Mesodermal cell (in vitro differentiated cells): ENCODE measurements at regions not wholly inside any gene's neighbourhood (a gene's known extent, or its start where the extent isn't known, plus 50 kb on each side); places are given as distances from the start of the nearest gene placed in this dataset.
"Not testable (repeated sequence)": the region's sequence is repeated elsewhere in the genome, so short reads cannot be mapped to it uniquely, and the experiment has no call there.

Experiments used
- H3K27ac ChIP-seq: 2 replicates; pipeline ENCODE4 v1.7.0; 2013; ENCODE audit warnings: mild to moderate bottlenecking, low read depth, low read length, moderate library complexity; ENCODE audit not compliant: severe bottlenecking
- H3K36me3 ChIP-seq: 2 replicates; pipeline ENCODE4 v1.7.1; 2013; ENCODE audit warnings: mild to moderate bottlenecking, low read length, moderate library complexity; ENCODE audit not compliant: control insufficient read depth, insufficient read depth
- H3K4me1 ChIP-seq: one replicate; pipeline ENCODE4 v1.7.1; 2013; ENCODE audit warnings: mild to moderate bottlenecking, low read length; ENCODE audit not compliant: insufficient read depth, control insufficient read depth, poor library complexity, severe bottlenecking
- H3K4me3 ChIP-seq: 2 replicates; pipeline ENCODE4 v1.7.0; 2013; ENCODE audit warnings: low read length, control low read depth, mild to moderate bottlenecking; ENCODE audit not compliant: insufficient read depth, poor library complexity, severe bottlenecking; ENCODE audit errors: extremely low read depth
- H3K9me3 ChIP-seq: 2 replicates; pipeline ENCODE4 v1.7.1; 2013; ENCODE audit warnings: mild to moderate bottlenecking, low read length, moderate library complexity; ENCODE audit not compliant: control insufficient read depth
- WGBS, 2 experiments: methylation state at CpG; one replicate each; pipeline ENCODE4 v1.1.5; 2013; ENCODE audit warnings: missing lambda C conversion rate in 2 of 2; ENCODE audit not compliant: insufficient coverage in 2 of 2; 5-methylcytosine and 5-hydroxymethylcytosine counted together

- not testable (repeated sequence) for H3K9me3 ChIP-seq, H3K4me1 ChIP-seq, H3K36me3 ChIP-seq, H3K4me3 ChIP-seq, H3K27ac ChIP-seq
- 82 to 94% methylated on average over 5 to 7 of the region's 18 CpGs for WGBS, 2 experiments
Observed at GRCh38 chr2:111577154-111577885, 306.7 kb downstream of the ANAPC1 start.

- H3K27ac ChIP-seq, H3K36me3 ChIP-seq, H3K9me3 ChIP-seq, H3K4me3 ChIP-seq, H3K4me1 ChIP-seq: not testable (repeated sequence)
- WGBS, 2 experiments, result 100% methylated on average over 3 of the region's 10 CpGs; no CpG with 5 or more reads in 1 of the 2 experiments
Observed at GRCh38 chr2:111579500-111580134, 304.4 kb downstream of the ANAPC1 start.

GRCh38 chr2:111580616-111581015 lies 303.4 kb downstream of the ANAPC1 start:
- not testable (repeated sequence) for H3K36me3 ChIP-seq, H3K4me1 ChIP-seq, H3K9me3 ChIP-seq, H3K27ac ChIP-seq, H3K4me3 ChIP-seq
- WGBS, 2 experiments, result no CpG with 5 or more reads among the region's 6 CpGs

- not testable (repeated sequence) for H3K36me3 ChIP-seq, H3K4me3 ChIP-seq, H3K9me3 ChIP-seq, H3K4me1 ChIP-seq, H3K27ac ChIP-seq
- WGBS, 2 experiments, result 86 to 97% methylated on average over 2 to 3 of the region's 6 CpGs
Observed at GRCh38 chr2:111582090-111582489, 301.9 kb downstream of the ANAPC1 start.

DNA sequence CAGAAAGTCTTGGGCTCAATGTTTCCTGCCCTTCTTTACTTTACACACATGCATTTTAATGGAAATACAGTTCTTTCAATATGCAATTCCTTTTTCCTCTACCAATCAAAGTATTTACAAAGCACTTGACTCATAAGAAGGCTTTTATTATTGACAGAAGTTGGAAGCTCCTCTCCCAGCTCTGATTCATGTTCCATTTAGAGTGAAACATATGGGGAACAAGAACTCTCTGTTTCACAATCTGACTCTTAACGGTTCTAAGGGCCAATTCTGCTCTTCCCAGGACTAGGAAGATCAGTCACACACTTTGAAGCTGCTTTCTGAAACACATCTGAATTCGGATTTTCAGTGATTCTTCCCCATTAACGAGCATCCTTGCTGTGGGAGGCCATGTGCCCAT lies 300.5 kb downstream of the ANAPC1 start:
- H3K4me1 ChIP-seq, H3K4me3 ChIP-seq, H3K9me3 ChIP-seq, H3K27ac ChIP-seq, H3K36me3 ChIP-seq: not testable (repeated sequence)
- WGBS, 2 experiments, result no CpG with 5 or more reads among the region's 3 CpGs

DNA sequence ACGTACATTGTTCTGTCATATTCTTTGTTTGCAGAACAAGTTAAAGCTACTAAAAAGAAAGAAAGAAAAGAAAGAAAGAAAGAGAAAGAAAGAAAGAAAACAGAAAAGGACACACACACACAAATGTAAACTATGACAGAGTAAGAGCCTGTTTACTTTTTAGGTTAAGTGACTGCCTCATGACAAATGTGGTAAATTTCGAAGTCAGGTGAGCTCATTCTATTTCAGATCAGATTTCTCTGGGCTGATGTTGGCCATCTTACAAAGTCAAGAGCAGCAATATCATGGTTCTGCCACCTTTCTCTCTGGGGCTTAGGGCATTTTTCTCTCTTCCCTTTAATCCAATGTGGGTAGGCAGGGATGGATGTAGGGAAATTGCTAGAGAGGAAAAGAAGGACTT lies 299.5 kb downstream of the ANAPC1 start:
- not testable (repeated sequence) for H3K4me3 ChIP-seq, H3K36me3 ChIP-seq, H3K9me3 ChIP-seq, H3K27ac ChIP-seq, H3K4me1 ChIP-seq
- WGBS, 2 experiments, result no CpG with 5 or more reads among the region's 2 CpGs

- not testable (repeated sequence) for H3K4me1 ChIP-seq, H3K27ac ChIP-seq, H3K36me3 ChIP-seq, H3K9me3 ChIP-seq, H3K4me3 ChIP-seq
- 86 to 100% methylated on average over 1 of the region's 6 CpGs for WGBS, 2 experiments
Observed at GRCh38 chr2:111584950-111585349, 299.0 kb downstream of the ANAPC1 start.

DNA sequence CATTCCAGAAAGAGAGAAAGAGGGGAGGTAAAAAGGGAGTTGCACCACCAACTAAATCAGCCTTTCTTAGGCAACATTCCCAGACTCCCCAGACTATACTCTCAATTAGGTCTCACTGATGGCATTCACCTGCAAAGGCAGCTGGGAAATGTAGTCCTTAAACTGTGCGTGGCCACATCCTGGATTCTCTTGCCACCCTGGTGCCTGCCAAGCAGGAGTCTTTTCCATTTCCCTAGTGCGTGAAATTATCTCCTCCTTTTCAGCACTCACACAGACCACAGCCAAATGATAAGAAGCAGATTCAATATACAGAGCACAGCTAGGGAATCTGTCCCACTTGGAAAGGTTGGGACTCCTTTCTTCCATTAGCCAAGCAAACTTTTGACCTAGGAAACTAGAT lies 298.0 kb downstream of the ANAPC1 start:
- not testable (repeated sequence) for H3K36me3 ChIP-seq, H3K4me3 ChIP-seq, H3K4me1 ChIP-seq, H3K27ac ChIP-seq, H3K9me3 ChIP-seq
- no CpG with 5 or more reads among the region's 2 CpGs for WGBS, 2 experiments

DNA sequence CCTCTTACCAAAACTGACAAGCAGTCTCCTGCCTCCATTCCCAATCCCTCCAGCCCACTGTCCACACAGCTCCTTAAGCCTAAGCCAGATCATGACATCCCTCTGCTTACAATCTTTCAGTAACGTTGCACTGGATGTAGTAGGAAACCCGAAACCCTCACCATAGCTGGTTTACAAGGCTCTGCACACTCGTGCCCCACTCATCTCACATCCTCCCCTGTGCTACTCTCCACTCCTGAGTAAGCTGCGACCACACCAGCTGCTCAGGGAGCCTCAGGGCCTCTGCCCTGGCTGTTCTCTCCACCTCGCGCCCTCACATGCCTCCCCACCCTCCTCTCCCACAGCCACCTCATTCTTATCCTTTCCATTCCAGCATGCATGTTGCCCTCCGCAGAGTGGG lies 288.9 kb downstream of the ANAPC1 start:
- not testable (repeated sequence) for H3K4me1 ChIP-seq, H3K27ac ChIP-seq, H3K36me3 ChIP-seq, H3K4me3 ChIP-seq, H3K9me3 ChIP-seq
- WGBS, 2 experiments, result no CpG with 5 or more reads among the region's 7 CpGs

GRCh38 chr2:111596808-111597705 lies 286.9 kb downstream of the ANAPC1 start:
- not testable (repeated sequence) for H3K36me3 ChIP-seq, H3K27ac ChIP-seq, H3K9me3 ChIP-seq, H3K4me1 ChIP-seq, H3K4me3 ChIP-seq
- no CpG with 5 or more reads among the region's 4 CpGs for WGBS, 2 experiments

DNA sequence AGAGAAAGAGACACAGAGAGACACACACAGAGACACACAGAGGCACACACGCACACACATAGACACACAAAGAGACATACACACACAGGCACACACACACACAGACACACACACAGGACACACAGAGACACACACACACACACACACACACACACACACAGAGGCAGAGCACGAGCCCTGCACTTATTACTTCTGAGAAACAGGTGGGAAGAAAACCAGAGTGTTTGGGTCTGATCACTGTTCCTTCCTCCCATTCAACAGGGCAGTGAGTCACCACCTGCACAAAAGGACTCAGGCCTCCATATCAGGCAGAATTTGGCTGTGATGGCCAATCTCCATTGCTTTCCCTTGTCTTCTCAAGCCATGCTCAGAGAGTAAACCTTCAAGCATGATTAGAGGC lies 285.0 kb downstream of the ANAPC1 start:
- not testable (repeated sequence) for H3K4me1 ChIP-seq, H3K9me3 ChIP-seq, H3K27ac ChIP-seq, H3K4me3 ChIP-seq, H3K36me3 ChIP-seq
- WGBS, 2 experiments, result no CpG with 5 or more reads among the region's 2 CpGs
